GM21423 (cell line): ENCODE measurements at regions not wholly inside any gene's neighbourhood (a gene's known extent, or its start where the extent isn't known, plus 50 kb on each side); places are given as distances from the start of the nearest gene placed in this dataset.

Experiments
- ATAC-seq: cut with Tn5 transposase; IDR thresholded peaks from one replicate; pipeline ENCODE4 v1.9.1; 2021; ENCODE audit warnings: mild to moderate bottlenecking, moderate library complexity; ENCODE audit not compliant: unreplicated experiment

DNA sequence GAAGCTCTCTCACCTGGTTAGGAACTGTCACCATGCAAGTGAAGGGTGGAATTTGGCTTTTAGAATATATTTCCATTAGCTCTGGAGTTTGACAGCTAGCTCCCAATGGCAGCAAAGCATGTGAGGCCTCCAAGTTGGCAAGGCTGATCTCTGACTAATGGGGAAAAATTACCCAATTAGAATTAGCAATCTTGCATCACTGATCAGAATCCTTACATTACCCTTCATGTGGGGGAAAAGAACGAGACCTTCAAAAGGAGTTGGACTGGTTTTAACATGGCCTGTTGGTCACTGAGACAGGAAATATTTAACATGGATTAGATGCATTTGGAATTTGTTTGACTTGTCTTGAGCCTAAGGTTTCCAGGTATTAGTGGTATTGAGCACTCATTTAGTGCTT lies 192.3 kb upstream of the GDNF start:
- no peak for ATAC-seq

DNA sequence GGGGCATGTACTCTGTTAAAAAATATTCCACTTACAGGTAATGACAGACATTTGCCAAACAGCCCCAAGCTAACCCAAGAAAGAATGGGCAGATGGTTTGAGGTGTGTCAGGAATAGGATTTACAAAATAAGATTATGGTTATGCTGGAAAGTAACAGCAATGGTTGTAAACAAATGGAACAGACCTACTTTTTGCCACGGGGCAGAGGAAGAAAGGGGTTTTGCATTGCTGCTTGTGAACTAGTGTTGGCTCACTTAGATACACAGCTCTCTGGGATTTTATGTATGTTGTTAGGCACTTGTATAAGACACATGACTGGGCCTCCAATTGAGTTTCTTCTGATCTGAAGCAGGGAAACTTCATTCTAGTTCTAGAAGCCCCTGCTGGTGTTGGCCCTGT lies 191.5 kb upstream of the GDNF start:
- ATAC-seq: no peak

- ATAC-seq: no peak
Observed at GRCh38 chr5:38029397-38030065, 189.7 kb upstream of the GDNF start.

DNA sequence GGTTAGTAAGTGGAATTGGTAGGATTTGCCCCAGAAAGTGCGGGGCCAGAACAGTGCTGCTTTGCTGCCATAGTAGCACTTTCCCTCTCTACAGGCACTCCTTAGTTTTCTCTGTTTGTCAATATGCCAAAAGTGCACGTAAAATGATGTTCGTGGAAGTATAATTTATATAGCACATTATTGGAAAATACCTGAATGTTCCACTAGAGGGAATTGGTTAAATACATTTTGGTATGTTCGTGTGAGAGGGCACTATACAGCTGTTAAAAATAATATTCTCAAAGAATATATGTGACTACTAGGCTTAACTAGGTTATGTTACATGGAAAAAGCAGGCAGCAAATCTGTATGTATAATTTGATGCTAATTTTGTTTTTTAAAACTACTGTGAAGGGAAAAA lies 184.0 kb upstream of the GDNF start:
- no peak for ATAC-seq

DNA sequence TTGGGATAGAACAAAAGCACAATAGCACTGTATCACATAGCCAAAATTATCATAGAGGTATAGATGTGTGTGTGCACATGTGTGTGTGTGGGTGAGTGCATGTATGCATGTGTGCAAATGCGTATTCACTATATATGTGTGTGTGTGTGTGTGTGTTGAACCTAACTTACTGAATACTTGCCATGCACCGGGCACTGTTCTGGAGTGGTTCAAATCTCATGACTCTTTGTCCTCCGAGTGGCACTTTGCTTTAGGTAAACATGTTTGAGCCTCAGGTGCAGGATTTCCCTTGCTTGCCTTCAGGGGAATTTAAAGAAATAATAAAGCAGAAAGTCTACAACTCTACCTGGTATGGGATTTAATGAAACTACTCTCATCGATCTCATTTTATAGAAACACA lies 183.5 kb upstream of the GDNF start:
- ATAC-seq: no peak

DNA sequence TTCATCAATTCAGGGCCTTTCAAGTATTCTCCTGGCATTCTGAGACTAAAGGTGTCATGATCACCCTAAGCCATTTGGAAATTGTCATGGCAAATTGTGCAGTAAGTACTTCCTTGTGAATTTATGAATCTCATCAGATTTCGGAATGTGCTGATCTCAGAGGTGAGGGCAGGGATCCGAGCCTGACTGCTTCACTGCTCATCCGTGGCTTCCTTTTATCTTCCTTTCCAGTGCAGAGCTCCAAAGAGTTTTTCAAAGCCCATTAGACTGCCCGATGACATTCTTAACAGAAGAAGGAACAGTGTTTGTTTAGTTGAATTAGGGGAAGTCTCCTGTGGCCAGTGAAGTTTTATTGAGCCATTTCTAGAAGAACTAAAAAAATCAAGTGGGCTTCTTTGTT lies 182.8 kb upstream of the GDNF start:
- ATAC-seq: no peak

- ATAC-seq: no peak
Observed at GRCh38 chr5:38018016-38018415, 178.2 kb upstream of the GDNF start.

- ATAC-seq: no peak
Observed at GRCh38 chr5:38013107-38013506, 173.3 kb upstream of the GDNF start.

- no peak for ATAC-seq
Observed at GRCh38 chr5:38011668-38012188, 171.9 kb upstream of the GDNF start.

DNA sequence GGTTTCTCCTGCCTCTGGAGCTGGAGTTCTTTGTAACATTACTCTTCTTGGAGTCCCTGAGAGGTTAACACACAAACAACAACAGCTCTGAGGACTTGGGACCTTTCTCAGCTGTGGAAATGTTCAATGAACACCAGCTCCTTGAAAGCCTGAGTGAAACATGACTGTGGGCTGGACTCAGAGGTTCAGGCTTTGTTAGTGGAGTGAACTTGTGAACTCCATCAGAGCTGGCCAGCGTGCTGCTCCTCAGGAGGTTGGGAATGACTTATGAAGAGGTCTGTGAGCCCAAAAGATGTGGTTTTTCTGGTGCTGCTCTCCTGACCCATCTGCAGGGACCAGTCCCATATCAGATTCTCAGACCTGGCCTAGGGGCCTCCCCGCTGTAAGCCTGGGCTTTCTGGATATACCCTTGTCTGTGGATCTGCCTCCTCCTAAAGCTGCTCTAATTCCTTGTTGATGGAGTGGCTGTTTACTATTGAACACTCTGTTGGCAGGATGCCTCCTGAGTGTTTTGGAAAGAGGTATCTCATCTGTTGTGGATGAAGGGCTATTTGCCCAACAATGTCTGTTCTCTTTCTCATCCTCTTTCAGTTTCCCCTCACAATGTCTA lies 170.0 kb upstream of the GDNF start:
- ATAC-seq: no peak

- ATAC-seq: no peak
Observed at GRCh38 chr5:38008198-38008597, 168.4 kb upstream of the GDNF start.

DNA sequence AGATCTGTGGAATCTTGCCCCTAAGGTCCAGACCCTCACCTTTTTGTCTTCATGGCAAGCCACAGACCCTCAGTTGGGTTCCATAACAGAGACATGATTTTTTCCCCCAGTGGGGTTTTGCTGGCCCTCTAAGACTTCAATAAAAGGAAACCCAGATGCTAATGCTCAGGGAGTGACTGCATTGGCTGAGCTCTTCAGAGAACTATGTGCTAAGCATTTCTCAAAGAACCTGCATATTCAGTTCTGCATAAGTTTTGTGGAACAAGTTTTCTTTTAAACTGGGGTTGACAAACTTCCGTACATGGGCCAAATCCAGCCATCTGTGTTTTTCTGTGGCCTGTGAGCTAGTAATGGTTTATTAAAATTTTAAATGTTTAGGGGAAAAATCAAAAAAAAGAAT lies 159.8 kb upstream of the GDNF start:
- ATAC-seq: no peak

GRCh38 chr5:37996918-37997317 lies 157.1 kb upstream of the GDNF start:
- no peak for ATAC-seq

GRCh38 chr5:37994729-37995128 lies 154.9 kb upstream of the GDNF start:
- ATAC-seq: no peak

- no peak for ATAC-seq
Observed at GRCh38 chr5:37991301-37992299, 151.8 kb upstream of the GDNF start.

GRCh38 chr5:37989884-37990283 lies 150.0 kb upstream of the GDNF start:
- no peak for ATAC-seq

DNA sequence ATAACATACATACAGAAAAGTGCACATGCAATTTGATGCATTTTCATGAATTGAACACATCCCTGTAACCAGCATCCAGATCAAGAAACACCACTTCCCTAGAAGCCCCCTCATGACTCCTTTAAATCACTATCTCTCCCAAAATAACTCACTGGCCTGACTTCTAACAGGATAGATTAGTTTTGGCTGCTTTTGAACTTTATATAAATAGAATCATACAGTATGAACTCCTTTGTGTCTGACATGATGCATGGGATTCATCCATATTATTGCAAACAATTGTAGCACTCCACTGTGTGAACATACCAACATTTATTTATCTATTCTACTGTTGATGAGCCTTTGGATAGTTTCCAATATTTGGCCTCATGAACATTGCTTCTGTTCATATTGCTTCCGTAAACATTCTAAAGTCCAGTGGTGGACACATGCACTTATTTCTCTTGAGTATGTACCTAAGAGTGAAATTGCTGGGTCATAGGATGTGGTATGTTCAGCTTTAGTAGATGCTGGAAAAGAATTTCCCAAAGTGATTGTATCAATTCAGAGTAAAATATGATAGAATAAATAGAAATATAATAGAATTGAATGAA lies 148.7 kb upstream of the GDNF start:
- no peak for ATAC-seq

DNA sequence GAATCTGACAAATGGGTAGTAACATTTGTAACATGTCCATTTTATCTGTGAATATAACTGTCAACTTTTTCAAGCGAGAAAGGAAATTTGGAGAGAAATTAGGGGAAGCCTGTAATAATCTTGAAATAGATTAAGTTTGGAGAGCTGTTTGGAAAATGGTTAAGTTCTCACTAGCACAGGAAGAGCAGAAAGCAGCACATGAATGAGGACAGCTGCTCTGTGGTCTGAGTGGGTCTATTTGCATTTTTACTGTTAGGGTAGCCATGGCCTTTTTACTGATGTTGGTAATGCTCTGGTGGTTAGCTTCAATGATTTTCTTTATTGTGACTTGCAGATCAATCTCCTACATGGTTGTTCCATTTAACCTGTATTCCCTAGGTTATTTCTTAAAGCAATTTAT lies 144.5 kb upstream of the GDNF start:
- ATAC-seq: no peak

GRCh38 chr5:37983463-37983862 lies 143.6 kb upstream of the GDNF start:
- no peak for ATAC-seq

GRCh38 chr5:37979559-37979958 lies 139.7 kb upstream of the GDNF start:
- no peak for ATAC-seq

GRCh38 chr5:37975531-37975930 lies 135.7 kb upstream of the GDNF start:
- ATAC-seq: no peak
